ENCODE measurements at regions not wholly inside any gene's neighbourhood (a gene's known extent, or its start where the extent isn't known, plus 50 kb on each side); places are given as distances from the start of the nearest gene placed in this dataset.

DNA sequence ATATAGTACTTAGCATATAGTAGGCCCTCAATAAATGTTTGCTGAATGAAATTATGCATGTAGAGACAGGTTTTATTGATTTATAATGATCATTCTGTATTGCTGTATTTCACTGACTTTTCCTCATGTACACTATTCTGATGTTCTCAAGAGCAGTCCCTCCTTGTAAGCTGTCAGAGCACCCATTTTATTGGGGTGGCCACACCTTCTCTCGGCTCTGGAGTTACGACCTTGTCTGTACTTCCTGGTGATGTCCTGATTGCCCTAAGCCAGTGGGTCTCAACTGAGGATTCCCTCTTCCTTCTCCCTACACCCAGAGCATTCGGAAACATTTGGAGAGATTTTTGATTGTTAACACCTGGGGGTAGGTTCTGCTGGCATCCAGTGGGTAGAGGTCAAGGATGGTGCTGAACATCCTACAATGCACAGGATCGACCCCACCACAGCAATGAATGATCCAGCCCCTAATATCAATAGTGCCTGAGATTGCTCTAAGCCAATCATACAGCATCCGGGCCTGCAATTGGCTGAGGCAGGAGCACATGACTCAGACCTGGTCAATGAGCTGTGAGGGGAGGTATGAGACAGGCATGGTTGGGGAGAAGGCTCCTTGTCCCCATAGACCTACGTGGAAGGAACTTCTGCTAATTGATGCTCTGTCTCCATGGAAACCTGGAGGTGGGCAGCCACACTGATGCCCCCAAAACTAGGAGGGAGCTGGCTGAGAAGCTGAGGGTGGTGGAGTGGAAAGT lies 58.8 kb downstream of the CLDN34 start:
- TF ChIP-seq POLR2A (IDR thresholded peaks at IDR 0.05) (no peak), CTCF (IDR thresholded peaks at IDR 0.05) (no peak)

All from breast epithelium (tissue), 3 donors.